ENCODE measurements at regions not wholly inside any gene's neighbourhood (a gene's known extent, or its start where the extent isn't known, plus 50 kb on each side); places are given as distances from the start of the nearest gene placed in this dataset.

GRCh38 chr18:72692086-72692485 lies 147.9 kb upstream of the CBLN2 start:
- TF ChIP-seq CTCF (IDR thresholded peaks at IDR 0.05), result no peak
- no peak for TF ChIP-seq ZFX (IDR thresholded peaks at IDR 0.05; ENCODE audit: borderline replicate concordance)
